DMS 273 (cell line): ENCODE measurements at regions not wholly inside any gene's neighbourhood (a gene's known extent, or its start where the extent isn't known, plus 50 kb on each side); places are given as distances from the start of the nearest gene placed in this dataset.
"Not testable (repeated sequence)": the region's sequence is repeated elsewhere in the genome, so short reads cannot be mapped to it uniquely, and the experiment has no call there.

Experiments
- DNase-seq: peaks from one replicate; lab custom pipeline; 2025; ENCODE audit not compliant: unreplicated experiment; lab: John Stamatoyannopoulos, UW

DNA sequence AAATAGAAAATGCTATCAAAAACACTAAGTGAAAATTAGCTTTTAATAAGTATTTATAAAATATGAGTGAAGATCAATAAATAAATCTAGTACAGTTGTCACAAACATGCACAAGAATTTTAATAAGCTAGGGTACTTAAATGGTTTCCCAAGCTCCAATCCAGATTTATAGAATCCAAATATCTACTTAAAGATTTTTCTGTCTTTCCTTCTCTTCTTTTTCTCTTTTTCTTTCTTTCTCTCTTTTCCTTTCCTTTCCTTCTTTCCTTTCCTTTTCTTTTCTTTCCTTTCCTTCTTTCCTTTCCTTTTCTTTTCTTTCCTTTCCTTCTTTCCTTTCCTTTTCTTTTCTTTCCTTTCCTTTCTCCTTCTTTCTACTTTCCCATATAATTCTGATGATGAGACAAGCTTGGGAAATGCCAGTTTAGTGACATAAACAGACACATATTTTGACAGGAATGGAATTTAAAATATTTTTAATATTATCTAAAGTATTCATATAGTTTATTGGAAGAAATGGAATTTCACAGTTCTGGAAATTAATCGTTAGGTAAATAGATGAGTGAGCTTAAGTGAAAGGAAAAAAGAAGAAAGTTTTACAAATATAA is 832.8 kb downstream of the NR2F1-AS1 start:
- DNase-seq, result no peak

DNA sequence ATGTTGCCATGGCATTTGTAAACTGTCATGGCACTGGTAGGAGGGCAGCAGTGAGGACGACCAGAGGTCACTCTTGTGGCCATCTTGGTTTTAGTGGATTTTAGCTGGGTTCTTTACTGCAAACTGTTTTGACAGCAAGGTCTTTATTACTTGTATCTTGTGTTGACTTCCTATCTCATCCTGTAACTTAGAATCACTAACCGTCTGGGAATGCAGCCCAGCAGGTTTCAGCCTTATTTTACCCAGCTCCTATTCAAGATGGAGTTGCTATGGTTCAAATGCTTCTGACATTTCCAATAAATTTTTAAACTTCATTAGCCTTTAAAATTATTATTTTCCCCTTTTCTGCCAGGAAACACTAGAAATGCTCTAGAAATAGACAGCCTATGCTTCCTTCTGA is 839.1 kb downstream of the NR2F1-AS1 start:
- DNase-seq, result no peak

DNA sequence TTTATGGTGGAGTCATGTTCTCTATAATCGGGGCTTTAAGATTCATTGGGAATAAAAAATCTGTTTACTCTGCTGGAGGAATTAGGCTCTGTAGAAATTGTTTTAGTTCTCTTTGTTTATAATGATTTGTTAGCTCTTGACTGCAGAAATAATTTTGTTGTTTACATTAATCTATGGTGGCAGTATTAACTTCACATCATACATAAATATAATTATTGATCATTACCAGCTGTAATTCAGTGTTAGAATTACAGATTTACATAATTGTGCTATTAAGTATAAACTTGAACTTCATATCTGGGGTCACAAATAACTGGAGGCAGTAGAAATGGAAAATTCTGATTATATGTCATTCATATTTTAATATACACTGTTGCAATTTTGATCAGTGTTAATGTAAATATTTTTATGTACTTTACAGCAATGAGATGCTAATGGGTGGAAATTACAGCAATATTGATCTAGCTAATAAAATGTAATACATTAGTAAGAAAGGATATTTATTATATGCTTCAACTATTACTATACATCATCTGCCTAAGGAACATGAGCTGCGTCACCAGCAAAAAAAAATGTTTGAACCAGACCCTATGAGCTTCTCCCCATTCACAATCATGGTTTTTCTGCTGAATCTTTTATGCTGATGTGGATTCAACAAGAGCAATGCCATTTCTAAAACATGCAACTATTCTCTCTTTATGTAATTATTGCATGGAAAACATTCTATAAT is 846.6 kb downstream of the NR2F1-AS1 start:
- no peak for DNase-seq

DNA sequence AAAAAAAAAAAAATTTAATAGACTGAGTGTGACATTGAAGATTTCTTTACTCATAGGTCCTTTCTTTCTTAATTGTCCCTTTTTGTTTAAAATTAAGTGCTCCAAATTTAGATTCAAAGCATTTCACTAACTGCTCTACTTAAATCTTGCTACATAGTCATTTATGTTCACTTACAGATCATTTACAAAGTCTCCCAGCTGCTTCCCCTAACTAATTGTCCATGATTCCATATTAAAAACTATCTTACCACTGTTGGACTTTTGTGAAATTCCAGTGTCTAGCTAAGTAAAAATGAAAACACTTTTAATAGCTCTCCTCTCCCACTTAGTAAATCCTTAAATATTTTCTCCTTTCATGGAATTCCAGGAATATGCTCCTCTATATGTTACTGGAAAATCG is 850.5 kb downstream of the NR2F1-AS1 start:
- DNase-seq, result no peak

DNA sequence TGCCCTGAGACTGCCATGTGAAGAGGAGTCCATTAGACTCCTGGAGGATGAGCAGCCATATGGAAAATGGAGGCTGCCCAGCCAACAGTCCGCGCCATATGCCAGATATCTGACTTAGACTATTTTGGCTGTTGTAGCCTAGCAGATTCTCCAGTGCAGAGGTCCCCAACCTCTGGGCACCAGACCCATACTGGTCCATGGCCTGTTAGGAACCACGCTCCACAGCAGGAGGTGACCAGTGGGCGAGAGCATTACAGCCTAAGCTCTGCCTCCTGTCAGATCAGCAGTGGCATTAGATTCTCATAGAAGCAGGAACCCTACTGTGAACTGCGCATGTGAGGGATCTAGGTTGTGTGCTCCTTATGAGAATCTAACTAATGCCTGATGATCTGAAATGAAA is 851.9 kb downstream of the NR2F1-AS1 start:
- no peak for DNase-seq

DNA sequence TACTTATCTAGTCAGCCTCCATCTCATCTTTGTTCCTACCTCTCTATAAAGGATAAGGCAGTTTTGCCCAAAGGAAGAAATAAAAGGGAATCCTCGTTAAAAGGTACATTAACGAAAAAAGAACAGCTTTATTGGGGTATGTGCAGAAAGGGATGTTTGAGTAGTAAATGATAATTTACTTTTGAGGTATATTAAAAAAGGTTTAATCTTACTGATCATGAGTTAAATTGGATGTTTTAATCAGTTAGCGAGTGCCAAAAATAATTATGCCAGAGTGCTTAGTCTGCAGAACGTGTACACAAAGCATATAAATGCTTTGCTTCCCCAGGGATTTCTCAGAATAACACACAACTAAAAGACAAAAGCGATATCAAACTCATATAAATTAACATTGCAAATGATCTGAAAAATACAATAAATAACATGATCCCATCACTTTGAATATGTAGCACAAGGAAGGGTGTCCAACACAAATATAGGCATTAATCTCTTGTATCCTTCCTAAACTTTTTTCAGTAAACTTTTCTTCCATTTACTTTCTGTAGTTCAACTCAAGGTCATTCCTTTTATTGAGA is 865.0 kb downstream of the NR2F1-AS1 start:
- DNase-seq, result no peak

DNA sequence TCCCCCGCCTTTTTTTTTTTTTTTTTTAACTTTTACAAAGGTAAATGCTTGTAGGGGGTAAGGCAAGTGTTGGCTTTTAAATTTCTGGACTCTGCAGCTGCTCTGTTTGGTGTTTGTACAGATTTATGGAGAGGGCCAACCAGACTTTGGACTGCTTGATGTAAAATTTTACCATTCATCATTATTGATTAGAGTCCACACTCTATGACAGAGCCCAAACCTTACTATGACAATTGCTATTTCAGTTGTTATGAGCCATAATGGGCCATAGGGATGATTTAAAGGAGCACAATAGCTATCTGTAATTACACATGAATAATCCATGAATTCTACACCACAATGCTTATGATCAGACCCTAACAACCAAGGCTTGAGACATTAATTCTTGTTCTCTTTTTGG is 867.2 kb downstream of the NR2F1-AS1 start:
- no peak for DNase-seq

DNA sequence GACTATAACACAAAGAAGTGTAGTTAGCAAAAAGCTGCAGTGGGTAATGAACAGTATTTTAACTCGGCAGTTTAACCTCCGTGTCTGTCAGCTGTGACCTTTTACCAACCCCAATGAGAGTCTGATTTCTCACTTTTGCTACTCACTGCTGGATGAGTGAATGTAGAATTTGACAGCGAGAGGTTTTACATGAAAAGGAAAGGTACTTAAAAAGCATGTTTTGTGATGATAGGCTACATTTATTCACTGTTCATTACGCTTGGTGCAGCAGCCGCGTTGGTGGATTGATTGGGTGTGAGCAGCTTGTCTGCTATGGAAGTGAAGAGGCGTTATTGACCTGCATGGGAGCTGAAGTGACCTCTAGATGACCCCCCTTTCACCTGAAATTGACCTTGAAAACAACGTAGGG is 867.7 kb downstream of the NR2F1-AS1 start:
- no peak for DNase-seq

DNA sequence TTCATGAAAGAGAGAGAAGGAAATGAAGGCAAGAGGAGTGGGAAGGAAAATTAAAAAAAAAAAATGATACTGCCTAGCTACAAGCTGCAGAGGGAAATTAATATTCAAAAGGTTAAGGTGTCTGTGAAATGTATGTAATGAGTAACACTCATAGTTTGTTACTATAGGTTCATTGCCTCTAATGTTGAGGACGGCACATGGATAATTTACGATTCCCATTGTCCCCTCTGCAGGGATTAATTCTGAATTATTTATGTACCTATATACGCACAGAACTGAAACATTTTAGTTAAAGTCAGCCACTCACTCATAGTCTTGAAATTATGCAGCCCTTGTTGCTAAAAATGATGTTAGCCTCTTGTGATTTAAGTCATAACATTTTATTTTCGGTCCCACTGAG is 869.1 kb downstream of the NR2F1-AS1 start:
- no peak for DNase-seq

DNA sequence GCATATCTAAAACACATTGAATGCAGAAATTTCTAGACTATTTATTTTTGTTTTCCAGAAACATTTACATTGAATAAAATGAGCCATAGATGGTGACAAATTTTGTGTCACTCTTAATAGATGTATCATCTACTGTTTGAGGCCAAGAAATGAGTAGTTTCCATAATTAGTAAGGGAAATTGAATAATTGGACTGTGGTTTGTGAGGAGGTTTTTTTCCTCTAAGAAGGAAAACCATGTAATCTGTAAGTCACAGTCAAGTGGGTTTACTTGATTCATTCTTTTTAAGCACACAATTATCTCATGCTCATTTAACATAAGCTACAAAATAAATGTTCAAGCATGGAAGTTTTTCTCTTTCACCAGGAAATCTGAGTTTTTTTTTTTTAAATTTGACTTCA is 876.4 kb downstream of the NR2F1-AS1 start:
- no peak for DNase-seq

DNA sequence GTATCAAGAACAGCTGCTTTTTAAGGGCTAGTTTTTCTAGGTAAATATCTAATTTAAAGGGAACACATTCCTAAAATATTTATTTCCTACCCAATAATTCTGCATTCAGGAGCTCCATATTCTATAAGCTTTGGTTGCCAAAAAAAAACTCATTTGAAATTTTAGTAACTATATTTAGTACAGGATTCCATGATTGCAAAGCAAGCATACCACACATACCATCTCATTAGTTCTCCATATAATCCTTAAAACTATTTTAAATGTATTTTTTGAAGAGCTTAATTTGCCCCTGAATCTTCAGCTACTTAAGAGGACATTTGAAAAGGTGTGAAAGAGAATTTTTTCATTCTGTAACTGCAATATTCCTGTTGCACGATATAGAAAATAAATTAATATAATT is 877.0 kb downstream of the NR2F1-AS1 start:
- DNase-seq, result no peak

DNA sequence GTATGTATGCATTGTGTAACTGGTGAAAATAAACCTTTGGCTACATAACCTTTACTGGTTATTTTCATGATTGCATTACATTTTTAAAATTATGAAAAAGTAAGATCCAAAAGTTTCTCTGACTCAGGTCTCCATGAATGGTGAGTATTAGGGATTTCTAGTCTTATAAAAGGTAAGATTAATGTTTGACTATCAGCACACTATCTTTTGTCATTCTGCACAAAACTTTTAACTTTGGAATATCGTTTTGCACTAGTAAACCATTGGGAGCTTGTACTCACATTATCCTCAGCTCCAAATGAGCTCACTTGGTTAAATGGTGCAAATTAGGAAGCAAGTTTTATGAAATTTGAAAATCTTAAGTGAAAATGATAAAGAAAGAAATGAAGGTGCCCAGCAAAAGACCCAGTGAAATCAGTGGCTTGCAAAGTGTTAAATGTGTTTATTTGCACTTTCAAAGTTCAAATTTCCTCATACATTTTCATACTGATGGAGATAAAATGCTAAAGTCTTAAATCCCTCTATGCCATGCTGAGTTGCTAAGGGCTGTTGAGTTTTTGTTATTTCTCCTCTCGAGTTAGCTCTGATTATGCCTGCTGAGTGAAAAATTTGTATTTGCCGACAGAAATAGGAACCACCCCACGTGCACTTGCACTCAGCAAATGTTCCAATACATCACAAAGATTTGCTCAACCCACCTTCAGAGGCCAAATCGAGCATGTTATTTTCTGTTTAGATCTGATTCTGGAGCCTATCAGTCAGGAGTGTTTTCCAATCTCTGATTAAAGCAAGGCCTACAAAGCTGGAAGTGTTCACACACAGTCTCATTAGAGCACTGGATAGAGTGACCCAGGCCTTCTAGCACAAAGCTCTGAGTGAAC is 885.7 kb downstream of the NR2F1-AS1 start:
- no peak for DNase-seq

DNA sequence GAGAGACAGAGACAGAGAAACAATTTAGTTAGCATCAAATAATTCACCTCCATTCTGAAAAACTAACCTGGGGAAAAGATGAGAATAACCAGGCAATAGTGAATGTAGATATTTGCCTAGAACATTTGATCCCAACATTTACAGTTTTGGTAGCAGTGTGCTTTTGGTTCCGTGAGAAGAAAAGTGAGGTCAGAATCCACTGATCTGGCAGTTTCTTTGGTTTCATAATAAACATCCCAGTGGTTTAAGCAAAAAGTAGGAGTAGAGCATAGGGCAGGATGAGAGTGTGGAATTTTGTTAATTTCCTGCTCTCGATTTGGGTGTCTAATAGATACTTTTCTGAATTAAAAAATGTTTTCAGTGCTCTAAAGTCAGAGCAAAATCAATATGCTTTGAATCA is 887.0 kb downstream of the NR2F1-AS1 start:
- DNase-seq, result no peak

DNA sequence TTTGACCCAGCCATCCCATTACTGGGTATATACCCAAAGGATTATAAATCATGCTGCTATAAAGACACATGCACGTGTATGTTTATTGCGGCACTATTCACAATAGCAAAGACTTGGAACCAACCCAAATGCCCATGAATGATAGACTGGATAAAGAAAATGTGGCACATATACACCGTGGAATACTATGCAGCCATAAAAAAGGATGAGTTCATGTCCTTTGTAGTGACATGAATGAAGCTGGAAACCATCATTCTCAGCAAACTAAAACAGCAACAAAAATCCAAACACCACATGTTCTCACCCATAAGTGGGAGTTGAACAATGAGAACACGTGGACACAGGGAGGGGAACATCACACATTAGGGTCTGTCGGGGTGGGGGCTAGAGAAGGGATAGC is 889.1 kb downstream of the NR2F1-AS1 start:
- not testable (repeated sequence) for DNase-seq

DNA sequence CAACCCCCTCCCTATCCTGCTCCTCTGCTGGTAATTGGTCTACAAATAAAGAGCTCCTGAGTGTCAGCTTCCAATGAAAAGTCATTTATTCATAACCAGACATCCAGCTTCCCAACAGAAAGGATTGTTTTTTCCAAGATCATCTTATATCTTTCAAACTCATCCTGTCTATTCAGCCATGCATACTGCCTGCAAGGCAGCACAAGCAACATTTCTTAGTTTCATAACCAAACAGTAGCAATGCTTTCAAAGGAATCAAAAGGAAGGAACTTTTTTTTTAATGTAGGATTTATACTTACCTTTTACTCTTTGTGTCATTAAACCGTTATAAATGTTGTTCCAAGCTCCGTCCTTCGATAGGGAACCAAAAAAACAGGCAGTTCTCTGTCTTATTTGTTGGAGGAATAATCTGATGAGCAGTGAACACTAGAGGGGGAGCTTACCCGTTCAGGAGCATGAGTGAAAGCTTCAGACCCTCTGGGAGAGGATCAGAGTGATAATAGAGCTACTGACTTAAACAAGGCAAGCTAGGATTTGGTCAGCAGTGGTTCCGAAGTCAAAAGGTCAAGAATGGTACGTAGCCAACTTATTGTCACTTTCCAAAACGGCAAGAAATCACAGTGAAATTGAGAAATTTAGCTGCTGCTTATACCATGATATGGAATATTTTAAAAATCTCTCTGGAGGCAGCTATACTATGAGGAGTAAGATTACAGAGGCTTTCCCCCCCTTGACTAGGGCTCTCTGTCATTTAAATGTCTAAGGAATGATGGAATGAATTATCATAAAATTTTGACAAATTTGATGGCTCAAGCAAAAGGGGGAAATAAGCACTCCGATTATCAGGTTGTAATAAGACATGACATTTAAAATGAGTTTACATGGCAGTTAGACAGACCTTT is 892.9 kb downstream of the NR2F1-AS1 start:
- peak; percentile 21 for DNase-seq

DNA sequence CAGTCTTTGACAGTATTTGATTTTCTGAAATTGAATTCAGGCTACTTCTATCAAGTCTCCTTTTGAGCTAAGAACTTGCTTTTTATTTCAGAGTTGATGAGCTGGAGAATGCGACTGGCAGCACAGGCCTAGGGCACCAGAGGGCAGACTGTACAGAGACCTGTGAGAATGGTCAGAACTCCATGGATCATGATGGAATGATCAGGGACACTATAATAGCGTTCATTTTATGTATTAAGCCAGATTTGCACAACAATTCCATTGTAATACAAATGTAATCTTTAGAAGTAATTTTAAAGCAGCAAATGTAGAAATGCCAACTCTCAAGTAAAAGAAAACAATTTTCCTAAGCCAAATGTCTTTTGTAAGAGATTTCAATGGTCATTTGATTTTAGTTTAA is 902.4 kb downstream of the NR2F1-AS1 start:
- DNase-seq, result peak; percentile 7

DNA sequence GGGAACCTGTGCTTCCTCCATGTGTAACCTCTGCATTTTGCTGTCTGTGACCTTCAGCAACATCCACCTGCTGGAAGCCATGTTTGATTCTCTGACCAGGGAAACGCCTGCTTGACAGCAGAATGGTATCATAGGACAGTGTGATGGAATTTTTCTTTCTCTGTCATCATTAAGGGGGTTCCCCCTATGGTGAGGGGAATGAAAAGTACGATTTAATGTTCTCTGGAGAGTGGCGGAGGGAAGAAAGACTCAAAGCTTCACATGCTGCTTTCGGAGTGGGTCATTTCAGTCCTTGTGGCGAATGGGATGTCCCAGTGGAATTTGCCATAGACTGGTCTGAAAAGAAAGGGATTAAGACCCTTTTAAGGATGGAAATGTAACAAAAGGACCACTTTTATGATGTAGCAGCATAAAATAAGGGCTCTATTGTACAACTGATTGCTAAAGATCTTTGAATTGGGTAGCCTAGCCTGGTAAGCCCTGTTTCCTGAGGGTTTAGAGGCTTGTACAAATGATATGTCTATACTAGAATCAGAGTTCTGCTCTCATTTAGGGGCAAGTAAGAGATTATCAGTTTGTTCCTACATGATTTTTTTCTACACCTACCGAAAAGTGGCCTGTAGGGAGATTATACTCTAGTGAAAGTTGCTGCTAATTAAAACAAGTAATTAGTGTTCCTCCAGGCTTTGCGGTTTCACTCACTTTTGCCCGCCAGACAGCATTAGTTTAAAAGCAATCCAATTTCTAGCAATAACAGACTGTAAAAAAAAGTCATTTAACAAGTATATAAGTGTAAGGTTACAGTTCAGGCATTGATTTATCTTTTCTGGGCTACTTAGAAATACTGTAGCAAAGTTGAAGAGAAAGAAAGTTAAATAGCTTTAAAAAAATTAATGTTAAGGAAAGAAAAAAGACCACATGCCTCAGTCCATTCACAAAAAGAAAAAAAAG is 904.5 kb downstream of the NR2F1-AS1 start:
- no peak for DNase-seq

DNA sequence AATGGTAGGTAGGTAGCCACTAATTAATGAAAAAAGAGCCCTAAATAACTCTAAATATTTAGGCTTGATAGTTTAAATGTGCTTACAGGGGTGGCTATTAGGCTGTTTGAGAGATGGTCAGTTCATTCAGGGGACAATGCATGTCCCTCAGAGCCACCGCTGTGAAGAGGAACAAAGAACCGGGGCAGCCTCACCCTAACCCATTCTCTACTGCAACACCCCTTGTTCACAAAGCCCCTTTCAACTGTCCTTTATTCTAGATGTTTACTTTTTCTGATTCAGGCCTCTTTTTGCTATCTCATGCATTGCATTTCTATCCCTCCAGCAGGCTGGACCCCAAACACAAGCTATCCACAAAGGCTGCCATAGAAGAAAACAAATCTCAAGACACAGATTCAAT is 906.7 kb downstream of the NR2F1-AS1 start:
- no peak for DNase-seq

DNA sequence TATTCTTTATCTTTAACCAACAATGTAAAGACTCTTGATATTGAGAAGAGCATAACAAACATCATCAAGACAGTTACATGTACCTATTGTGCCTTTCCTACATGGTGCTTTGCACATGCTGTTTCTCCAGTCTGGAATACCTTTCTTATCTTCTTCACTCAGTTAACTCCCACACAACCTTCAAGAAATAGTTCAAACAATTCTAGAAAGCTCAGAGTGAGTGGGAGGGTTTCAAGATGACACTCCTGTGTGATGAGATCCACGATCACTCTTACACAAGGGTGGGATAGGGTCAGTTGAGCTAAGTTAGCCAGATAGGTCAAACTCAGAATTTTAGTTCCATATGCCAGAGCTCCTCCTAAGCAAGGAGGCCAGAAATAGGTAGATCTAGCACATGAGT is 915.5 kb downstream of the NR2F1-AS1 start:
- no peak for DNase-seq

DNA sequence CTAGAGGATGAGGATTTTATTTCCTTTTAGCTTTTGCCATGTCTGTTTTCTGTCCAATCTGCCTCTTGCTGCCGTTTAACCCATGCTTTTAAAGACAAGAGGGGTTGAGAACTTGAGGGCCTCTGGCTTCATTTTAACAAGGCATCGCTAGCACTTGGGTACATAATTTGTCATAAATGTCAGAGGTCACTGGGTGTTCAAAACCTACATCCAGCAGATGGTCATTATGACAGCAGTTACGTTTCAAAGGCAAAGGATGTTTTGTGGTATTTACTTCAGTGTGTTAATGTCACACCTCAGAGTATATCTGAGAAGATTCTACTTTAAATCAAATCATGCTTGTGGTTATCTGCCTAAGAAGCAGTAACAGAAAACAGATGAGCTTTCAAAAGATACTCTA is 918.3 kb downstream of the NR2F1-AS1 start:
- no peak for DNase-seq
